ENCODE measurements at regions not wholly inside any gene's neighbourhood (a gene's known extent, or its start where the extent isn't known, plus 50 kb on each side); places are given as distances from the start of the nearest gene placed in this dataset.

GRCh38 chr1:209218113-209218512 lies 365.4 kb upstream of the CAMK1G start:
- Histone ChIP-seq H3K9me2 (ENCODE audit: insufficient read depth) (no peaks in the 10 kb centered on the region), H3K79me2 (ENCODE audit: low read depth) (no peaks in the 10 kb centered on the region), H2AFZ (no peak overlapping the region), H3K4me2 (no peak overlapping the region), H3K27me3 (ENCODE audit: insufficient read depth, low read depth) (no peaks in the 10 kb centered on the region), H3K4me3 (no peak overlapping the region), H3K36me3 (ENCODE audit: low read depth) (no peaks in the 10 kb centered on the region), H3K27ac (no peak overlapping the region), H3F3A (ENCODE audit: insufficient read depth, low read depth) (no peaks in the 10 kb centered on the region), H3K9me3 (ENCODE audit: insufficient read depth, low read depth) (no peaks in the 10 kb centered on the region), H4K20me1 (ENCODE audit: insufficient read depth) (no peaks in the 10 kb centered on the region), H3K4me1 (replicated peaks; ENCODE audit: insufficient read depth) (no peaks in the 10 kb centered on the region)
- ChIA-PET POLR2A (ENCODE audit: unreplicated experiment) (no interaction called here), CTCF (no interaction called here)
- intact Hi-C loops (cut with micrococcal nuclease; ENCODE audit: unreplicated experiment), result no loop called here
- no peak for DNase-seq
- no TSS peak for BruUV-seq (replicated peaks)
- TF ChIP-seq, protein P1, sequence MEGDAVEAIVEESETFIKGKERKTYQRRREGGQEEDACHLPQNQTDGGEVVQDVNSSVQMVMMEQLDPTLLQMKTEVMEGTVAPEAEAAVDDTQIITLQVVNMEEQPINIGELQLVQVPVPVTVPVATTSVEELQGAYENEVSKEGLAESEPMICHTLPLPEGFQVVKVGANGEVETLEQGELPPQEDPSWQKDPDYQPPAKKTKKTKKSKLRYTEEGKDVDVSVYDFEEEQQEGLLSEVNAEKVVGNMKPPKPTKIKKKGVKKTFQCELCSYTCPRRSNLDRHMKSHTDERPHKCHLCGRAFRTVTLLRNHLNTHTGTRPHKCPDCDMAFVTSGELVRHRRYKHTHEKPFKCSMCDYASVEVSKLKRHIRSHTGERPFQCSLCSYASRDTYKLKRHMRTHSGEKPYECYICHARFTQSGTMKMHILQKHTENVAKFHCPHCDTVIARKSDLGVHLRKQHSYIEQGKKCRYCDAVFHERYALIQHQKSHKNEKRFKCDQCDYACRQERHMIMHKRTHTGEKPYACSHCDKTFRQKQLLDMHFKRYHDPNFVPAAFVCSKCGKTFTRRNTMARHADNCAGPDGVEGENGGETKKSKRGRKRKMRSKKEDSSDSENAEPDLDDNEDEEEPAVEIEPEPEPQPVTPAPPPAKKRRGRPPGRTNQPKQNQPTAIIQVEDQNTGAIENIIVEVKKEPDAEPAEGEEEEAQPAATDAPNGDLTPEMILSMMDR (conservative IDR thresholded peaks at IDR 0.05), result no peak
- TF ChIP-seq EZH2 (IDR thresholded peaks at IDR 0.05; ENCODE audit: low read depth), result no peak

DNA sequence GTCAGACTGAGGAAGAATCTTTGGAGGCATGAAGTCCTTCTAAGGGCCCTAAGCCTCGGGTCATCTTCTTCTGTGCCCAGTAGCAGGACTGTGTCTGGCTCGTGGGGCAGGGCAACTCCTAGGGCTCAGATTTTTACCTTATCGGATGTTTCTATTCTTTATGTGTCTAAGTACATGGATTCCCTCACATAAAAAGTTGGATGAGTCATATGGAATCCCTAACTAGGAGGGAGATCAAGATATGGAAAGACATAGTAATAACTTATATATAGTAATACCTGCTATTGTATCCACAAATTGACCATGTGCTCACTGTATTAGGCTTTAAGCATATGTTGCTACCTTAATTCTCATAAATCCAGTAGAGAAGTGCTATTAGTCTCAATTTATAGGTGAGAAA lies 364.5 kb upstream of the CAMK1G start:
- POLR2A ChIA-PET (ENCODE audit: unreplicated experiment), result no interaction called here
- no peak overlapping the region for H3K4me3 ChIP-seq
- no peak for DNase-seq
- H3K36me3 ChIP-seq (ENCODE audit: low read depth), result no peaks in the 10 kb centered on the region
- no peak overlapping the region for H3K4me2 ChIP-seq
- H3K4me1 ChIP-seq (replicated peaks; ENCODE audit: insufficient read depth), result no peaks in the 10 kb centered on the region
- H4K20me1 ChIP-seq (ENCODE audit: insufficient read depth), result no peaks in the 10 kb centered on the region
- no peaks in the 10 kb centered on the region for H3K9me2 ChIP-seq (ENCODE audit: insufficient read depth)
- TF ChIP-seq EZH2 (IDR thresholded peaks at IDR 0.05; ENCODE audit: low read depth), result no peak
- TF ChIP-seq, protein P1 (conservative IDR thresholded peaks at IDR 0.05), result no peak
- H3K27ac ChIP-seq, result no peak overlapping the region
- BruUV-seq (replicated peaks), result no TSS peak
- no peak overlapping the region for H2AFZ ChIP-seq
- no peaks in the 10 kb centered on the region for H3K9me3 ChIP-seq (ENCODE audit: insufficient read depth, low read depth)
- H3K27me3 ChIP-seq (ENCODE audit: insufficient read depth, low read depth), result no peaks in the 10 kb centered on the region
- CTCF ChIA-PET, result no interaction called here
- no peaks in the 10 kb centered on the region for H3F3A ChIP-seq (ENCODE audit: insufficient read depth, low read depth)
- H3K79me2 ChIP-seq (ENCODE audit: low read depth), result no peaks in the 10 kb centered on the region
- intact Hi-C loops (cut with micrococcal nuclease; ENCODE audit: unreplicated experiment), result no loop called here

DNA sequence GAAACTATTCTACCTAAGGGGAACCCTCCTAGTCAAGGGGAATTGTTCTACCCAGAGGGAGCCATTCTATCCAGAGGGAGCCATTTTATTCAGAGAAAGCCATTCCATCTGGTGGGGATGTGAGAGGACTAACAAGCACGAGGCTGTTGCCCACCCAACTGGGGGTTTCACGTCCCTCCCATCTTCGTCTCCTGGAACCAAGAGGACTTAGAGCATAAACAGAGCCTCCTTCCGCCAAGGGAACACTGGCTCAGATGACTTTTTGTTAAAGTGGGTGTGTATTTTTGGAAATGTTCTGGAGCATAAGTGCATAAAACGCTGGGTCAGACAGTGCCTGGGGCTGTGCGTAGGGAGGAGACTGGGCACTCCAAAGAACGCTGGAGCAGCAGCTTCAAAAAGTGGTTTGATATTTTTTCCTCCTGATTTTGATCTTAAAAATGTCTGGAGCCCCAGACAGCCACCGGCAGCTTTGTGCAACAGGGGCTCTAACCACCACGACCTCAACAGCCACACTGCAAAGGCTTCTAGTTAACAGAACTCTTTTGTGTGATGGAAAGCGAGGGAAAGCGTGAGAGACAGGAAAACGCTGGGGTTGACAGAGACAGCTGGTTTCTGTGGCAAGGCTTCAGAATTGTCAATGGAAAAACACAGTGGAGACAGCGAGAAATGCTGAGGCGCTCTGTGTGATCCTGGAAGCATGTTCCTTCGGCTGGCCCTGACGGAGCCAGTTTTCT lies 363.6 kb upstream of the CAMK1G start:
- no TSS peak for BruUV-seq (replicated peaks)

More for the DNA sequence above, 363.6 kb upstream of the CAMK1G start:
- H3K79me2 ChIP-seq (ENCODE audit: low read depth), result no peaks in the 10 kb centered on the region
- no peak for DNase-seq
- H3K27me3 ChIP-seq (ENCODE audit: insufficient read depth, low read depth), result no peaks in the 10 kb centered on the region
- no peak overlapping the region for H3K4me3 ChIP-seq
- no peak overlapping the region for H3K4me2 ChIP-seq
- H4K20me1 ChIP-seq (ENCODE audit: insufficient read depth), result no peaks in the 10 kb centered on the region
- H2AFZ ChIP-seq, result no peak overlapping the region
- ChIA-PET CTCF (no interaction called here), POLR2A (ENCODE audit: unreplicated experiment) (no interaction called here)
- H3K9me3 ChIP-seq (ENCODE audit: insufficient read depth, low read depth), result no peaks in the 10 kb centered on the region
- no peaks in the 10 kb centered on the region for H3K9me2 ChIP-seq (ENCODE audit: insufficient read depth)
- no peak overlapping the region for H3K27ac ChIP-seq
- H3K36me3 ChIP-seq (ENCODE audit: low read depth), result no peaks in the 10 kb centered on the region
- TF ChIP-seq, protein P1 (conservative IDR thresholded peaks at IDR 0.05), result no peak
- TF ChIP-seq EZH2 (IDR thresholded peaks at IDR 0.05; ENCODE audit: low read depth), result no peak
- no peaks in the 10 kb centered on the region for H3K4me1 ChIP-seq (replicated peaks; ENCODE audit: insufficient read depth)
- no peaks in the 10 kb centered on the region for H3F3A ChIP-seq (ENCODE audit: insufficient read depth, low read depth)
- intact Hi-C loops (cut with micrococcal nuclease; ENCODE audit: unreplicated experiment), result no loop called here

All from PC-9 (cell line).